ENCODE measurements at regions not wholly inside any gene's neighbourhood (a gene's known extent, or its start where the extent isn't known, plus 50 kb on each side); places are given as distances from the start of the nearest gene placed in this dataset.

DNA sequence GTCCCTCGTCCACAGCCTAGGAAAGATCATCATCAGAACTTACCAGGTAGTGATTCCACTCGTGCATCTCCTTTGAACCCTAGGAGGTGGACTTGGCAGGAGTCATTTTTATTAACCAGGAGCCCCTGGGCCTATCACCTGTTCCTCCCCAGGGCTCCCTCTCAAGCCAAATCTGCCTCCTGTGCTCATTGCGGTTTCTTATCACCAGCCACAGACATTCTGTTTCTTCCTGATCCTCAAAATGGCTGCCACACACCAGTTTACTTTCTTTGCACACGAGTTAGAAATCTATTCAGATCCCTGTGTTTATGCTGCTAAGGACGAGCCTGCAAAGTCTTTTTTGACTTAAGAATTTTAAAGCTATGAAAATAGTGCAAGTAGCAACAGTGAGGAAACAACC, 354.5 kb upstream of the BOD1L1 start:
- Histone ChIP-seq H3K4me1 (peaks cover 0 to 14% (median 0%) of the 10 kb centered on the region in 10 experiments; a peak in 4 of 20 replicates), H3K9ac (no peak overlapping the region), H3K4me2 (no peak overlapping the region), H3K9me3 (replicated peaks in 1 of 11) (no peaks in the 10 kb centered on the region), H3K4me3 (no peak overlapping the region), H4K20me1 (no peaks in the 10 kb centered on the region), H3K27ac (no peak overlapping the region), H3K27me3 (no peaks in the 10 kb centered on the region), H3K36me3 (no peaks in the 10 kb centered on the region)
- TF ChIP-seq Cebpa-rat (IDR thresholded peaks at IDR 0.05), result no peak

DNA sequence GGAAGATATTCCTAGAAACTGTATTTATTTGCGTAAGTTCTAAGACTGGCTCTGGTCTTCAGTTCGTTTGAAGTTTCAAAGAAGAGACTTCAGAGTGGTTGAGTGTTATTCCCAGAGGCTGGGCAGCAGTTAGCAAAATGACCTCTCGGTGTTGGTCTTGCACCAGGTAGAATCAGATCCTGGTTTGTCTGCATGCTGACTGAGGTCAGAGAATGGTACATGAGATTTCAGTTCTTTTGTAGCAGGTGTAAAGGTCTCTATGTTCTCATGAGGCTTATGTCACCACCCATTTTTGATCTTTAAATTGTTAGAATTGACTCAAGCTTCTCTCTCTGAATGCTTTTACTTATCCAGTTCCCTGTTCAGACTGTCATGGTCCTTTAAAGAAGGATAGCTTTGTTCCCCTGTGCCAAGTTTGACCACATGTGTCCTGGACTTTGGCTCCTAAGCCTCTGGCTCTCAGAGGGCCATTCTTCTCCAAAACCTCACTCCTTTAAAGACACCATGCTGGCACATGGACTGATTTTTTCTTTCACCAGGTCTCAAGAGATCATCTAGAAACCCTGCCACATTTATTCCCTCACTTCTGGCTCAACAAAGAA, 355.8 kb upstream of the BOD1L1 start:
- Histone ChIP-seq H3K4me2 (no peak overlapping the region), H3K9ac (no peak overlapping the region), H4K20me1 (no peaks in the 10 kb centered on the region), H3K4me1 (peaks cover 0 to 14% (median 0%) of the 10 kb centered on the region in 10 experiments; a peak in 4 of 20 replicates), H3K27ac (no peak overlapping the region), H3K4me3 (no peak overlapping the region), H3K36me3 (no peaks in the 10 kb centered on the region), H3K9me3 (replicated peaks in 1 of 11) (no peaks in the 10 kb centered on the region), H3K27me3 (no peaks in the 10 kb centered on the region)
- TF ChIP-seq Cebpa-rat (IDR thresholded peaks at IDR 0.05), result no peak

DNA sequence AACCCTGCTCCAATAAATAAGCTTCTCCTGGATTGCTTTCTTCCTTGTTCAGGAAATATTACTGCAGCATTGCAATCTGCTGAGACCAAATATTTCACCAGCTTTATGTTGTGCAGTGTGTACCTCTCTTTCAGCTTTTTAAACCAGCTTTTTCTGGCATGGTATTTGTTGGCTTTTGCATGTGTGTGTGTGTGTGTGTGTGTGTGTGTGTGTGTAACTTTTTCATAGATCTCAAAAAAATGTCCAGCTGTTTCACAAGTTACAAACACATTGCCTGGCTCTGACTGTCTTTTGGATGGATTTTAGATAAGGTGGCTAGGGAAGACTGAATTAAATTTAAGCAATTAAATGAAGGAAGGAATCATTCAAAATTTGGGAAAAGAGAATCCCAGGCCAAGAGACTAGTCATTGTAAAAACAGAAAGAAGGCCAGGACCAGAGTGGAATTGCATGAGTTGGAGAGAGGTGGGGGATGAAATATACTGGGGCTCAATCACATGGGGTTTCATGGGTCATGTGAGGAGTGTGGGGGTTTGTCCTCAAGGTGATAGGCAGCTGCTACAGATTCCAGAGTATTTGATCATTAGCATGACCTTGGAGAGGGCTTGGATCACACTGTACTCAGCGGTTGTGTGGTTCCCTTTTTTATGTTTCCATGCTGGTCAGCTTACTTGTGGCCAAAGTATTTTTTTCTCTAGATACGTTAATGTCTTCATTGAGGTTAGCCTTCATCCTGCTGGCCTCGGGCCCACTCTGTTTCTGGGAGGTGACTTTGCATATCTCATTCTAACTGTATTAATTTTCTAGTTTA, 357.7 kb upstream of the BOD1L1 start:
- Histone ChIP-seq H4K20me1 (no peaks in the 10 kb centered on the region), H3K9ac (no peak overlapping the region)

DNA sequence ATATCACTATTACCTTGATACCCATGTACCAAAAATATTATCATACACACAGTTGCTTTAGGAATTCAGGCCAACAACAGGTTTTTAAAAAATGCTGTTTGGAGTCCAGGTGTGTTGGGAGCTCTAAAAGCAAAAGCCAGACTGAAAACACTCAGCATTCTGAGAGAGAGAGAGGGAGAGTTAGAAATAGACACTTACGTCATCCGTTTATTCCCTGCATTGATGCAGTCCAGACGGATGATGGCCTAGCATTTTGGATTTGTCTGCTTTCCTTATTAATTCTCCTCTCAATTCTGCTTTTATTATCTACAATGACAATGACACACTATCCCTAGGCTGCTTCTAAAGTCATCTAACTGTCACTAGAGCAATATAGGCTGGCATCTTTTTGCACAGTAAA, 358.3 kb upstream of the BOD1L1 start:
- TF ChIP-seq Cebpa-rat (IDR thresholded peaks at IDR 0.05), result no peak
- Histone ChIP-seq H3K4me1 (peaks cover 0 to 14% (median 0%) of the 10 kb centered on the region in 10 experiments; a peak in 4 of 20 replicates), H3K27me3 (no peaks in the 10 kb centered on the region), H3K4me3 (no peak overlapping the region), H3K9ac (no peak overlapping the region), H3K4me2 (peak overlapping the region in 3 of 11 experiments; percentile 18 to 71 (median 30); a peak in 4 of 22 replicates), H3K27ac (no peak overlapping the region; a peak in 1 of 22 replicates), H3K36me3 (no peaks in the 10 kb centered on the region), H4K20me1 (no peaks in the 10 kb centered on the region), H3K9me3 (replicated peaks in 1 of 11) (no peaks in the 10 kb centered on the region)

More for the DNA sequence above, 357.7 kb upstream of the BOD1L1 start:
- H3K27me3 ChIP-seq, result no peaks in the 10 kb centered on the region
- H3K9me3 ChIP-seq (replicated peaks in 1 of 11), result no peaks in the 10 kb centered on the region
- H3K36me3 ChIP-seq, result no peaks in the 10 kb centered on the region
- no peak overlapping the region for H3K4me3 ChIP-seq
- TF ChIP-seq Cebpa-rat (IDR thresholded peaks at IDR 0.05), result no peak
- peak overlapping the region in 3 of 11 experiments; percentile 18 to 71 (median 30); a peak in 5 of 22 replicates for H3K4me2 ChIP-seq
- H3K27ac ChIP-seq, result no peak overlapping the region; a peak in 1 of 22 replicates
- H3K4me1 ChIP-seq, result peaks cover 0 to 14% (median 0%) of the 10 kb centered on the region in 10 experiments; a peak in 4 of 20 replicates

DNA sequence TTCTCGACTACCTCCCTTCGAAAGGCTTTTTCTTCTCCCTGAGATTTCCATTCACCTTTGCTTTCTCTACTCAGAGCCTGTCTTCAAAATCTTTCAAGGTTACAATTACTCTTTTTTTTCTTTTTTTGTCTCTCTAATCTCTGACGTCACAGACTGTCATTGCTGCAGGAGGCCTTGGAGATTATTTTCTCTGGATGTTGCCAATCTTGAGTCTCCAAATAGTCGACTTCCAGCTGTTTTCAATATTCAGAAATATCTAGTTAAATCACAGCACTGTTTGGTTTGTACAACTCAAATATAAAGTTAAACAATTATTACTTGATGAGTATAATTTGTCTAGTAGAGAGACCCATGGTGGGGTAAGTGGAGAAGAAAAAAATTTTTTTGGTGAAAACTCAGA, 359.0 kb upstream of the BOD1L1 start:
- no peak overlapping the region for H3K4me2 ChIP-seq
- H3K36me3 ChIP-seq, result no peaks in the 10 kb centered on the region
- no peaks in the 10 kb centered on the region for H3K9me3 ChIP-seq (replicated peaks in 1 of 11)
- H4K20me1 ChIP-seq, result no peaks in the 10 kb centered on the region
- peaks cover 0 to 14% (median 0%) of the 10 kb centered on the region in 10 experiments; a peak in 4 of 20 replicates for H3K4me1 ChIP-seq
- no peak overlapping the region for H3K27ac ChIP-seq
- H3K4me3 ChIP-seq, result no peak overlapping the region
- H3K9ac ChIP-seq, result no peak overlapping the region
- TF ChIP-seq Cebpa-rat (IDR thresholded peaks at IDR 0.05), result no peak
- H3K27me3 ChIP-seq, result no peaks in the 10 kb centered on the region

DNA sequence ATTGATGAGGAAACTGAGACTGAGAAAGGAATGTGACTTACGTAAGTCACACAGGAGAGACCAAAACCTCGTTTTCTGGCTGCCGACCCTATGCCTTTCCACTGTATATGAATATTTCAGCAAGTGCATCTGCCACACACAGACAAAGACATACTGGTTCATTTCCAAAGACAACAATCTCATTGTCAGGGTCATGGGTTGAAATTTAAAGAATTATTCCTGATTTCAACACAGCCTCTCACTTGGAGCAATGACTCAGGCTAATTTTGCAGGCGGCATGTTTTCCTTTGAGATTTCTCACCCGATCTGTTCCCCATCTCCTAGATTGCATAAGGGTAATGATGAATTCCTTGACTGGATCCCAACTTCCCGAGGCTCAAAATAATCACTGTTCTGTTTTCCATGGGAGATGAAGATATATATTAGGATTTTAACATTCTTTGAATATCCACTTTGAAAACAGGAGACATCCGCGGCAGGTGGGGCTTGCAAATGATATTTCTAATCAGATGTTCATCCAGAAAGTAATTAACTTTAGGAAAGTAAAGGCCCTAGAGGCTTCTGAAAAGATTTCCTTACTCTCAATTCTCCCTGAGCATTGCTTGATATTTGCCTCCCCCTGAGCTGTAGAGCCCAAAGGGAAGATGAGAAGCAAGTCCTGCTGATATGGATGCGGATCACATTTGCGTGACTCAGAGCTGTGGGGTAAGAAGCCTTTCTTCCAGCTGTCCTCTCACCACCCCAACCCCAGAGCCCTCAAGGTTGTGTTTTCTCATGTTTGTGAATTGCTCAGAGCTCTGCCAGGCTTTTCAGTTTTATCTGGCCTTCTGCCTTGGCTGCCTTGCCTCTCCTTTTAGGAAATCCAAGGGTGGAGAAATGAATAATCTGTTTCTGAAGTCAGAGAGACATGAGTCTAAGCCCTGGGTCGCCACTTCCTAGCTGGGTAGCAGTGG, 361.1 kb upstream of the BOD1L1 start:
- no peaks in the 10 kb centered on the region for H3K36me3 ChIP-seq
- TF ChIP-seq Cebpa-rat (IDR thresholded peaks at IDR 0.05), result no peak
- H4K20me1 ChIP-seq, result no peaks in the 10 kb centered on the region
- no peaks in the 10 kb centered on the region for H3K27me3 ChIP-seq
- H3K9ac ChIP-seq, result no peak overlapping the region
- no peaks in the 10 kb centered on the region for H3K9me3 ChIP-seq (replicated peaks in 1 of 11)
- no peak overlapping the region for H3K27ac ChIP-seq
- H3K4me2 ChIP-seq, result no peak overlapping the region
- no peak overlapping the region for H3K4me3 ChIP-seq
- peaks cover 0 to 14% (median 0%) of the 10 kb centered on the region in 10 experiments; a peak in 4 of 20 replicates for H3K4me1 ChIP-seq

DNA sequence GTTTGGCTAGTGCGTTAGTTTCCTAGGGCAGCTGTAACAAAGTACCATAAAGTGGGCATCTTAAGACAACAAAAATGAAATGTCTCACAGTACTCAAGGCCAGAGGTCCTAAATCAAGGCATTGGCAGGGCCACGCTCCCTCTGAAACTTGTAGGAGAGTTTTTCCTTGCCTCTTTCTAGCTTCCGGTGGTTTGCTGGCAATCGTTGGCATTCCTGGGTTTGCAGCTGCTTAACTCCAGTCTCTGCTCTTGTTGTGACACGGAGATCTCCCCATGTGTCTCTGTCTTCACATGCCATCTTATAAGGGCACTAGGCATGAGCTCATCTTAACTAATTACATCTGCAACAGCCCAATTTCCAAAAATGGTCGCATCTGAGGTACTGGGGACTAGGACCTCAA, 362.0 kb upstream of the BOD1L1 start:
- Histone ChIP-seq H3K36me3 (no peaks in the 10 kb centered on the region), H3K27ac (no peak overlapping the region), H3K4me3 (no peak overlapping the region), H3K9me3 (replicated peaks in 1 of 11) (no peaks in the 10 kb centered on the region), H4K20me1 (no peaks in the 10 kb centered on the region), H3K27me3 (no peaks in the 10 kb centered on the region), H3K4me2 (no peak overlapping the region), H3K9ac (no peak overlapping the region), H3K4me1 (peaks cover 0 to 14% (median 0%) of the 10 kb centered on the region in 10 experiments; a peak in 4 of 20 replicates)
- TF ChIP-seq Cebpa-rat (IDR thresholded peaks at IDR 0.05), result no peak

DNA sequence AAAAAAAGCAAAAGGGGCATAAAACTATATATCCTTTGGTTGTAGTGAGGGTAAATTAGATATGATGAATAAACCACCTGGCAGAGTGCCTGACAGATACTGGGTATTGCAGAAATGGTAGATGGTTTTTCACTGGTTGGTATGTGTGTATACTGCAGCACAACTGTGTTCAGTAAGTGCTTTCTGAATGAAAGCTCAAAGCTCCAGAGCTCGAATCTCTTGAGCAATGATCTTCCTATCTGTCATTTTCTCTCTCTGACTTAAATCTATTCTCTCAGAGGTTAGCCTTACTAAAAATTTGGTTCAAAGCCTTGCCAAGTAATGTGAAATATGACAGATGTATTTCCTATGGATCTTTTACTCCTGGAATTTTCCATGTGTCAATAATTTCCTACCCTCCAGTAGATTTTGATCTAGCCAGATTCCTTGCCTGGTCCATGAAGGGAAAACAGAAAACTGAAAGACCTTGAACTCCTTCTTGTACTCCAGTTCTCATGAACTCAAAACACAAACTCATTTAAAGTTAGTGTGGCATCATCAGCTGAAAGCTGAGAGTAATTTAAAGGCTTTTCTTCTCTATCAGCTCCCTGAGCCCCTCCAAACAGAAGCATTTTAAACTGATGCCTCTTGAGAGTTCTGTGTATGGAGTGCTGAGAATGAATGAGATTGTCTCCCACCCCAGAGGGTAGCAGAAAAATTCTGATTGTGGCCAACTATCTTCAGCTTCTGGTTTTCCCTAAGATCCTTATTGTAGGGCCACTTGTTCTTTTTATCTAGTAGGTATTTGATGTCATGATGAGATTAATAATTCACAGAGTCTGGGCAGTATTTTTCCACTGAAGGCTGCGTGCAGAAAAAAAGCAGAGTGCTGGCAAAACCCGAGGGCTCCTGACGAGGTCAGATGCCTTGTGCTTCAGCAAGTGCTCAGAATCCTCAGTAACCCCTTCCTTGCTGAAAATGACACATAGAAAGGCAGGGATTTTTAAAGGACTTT, 363.4 kb upstream of the BOD1L1 start:
- Histone ChIP-seq H3K27me3 (no peaks in the 10 kb centered on the region), H4K20me1 (no peaks in the 10 kb centered on the region), H3K4me3 (no peak overlapping the region), H3K27ac (no peak overlapping the region), H3K36me3 (no peaks in the 10 kb centered on the region), H3K9ac (no peak overlapping the region), H3K4me2 (no peak overlapping the region), H3K4me1 (peaks cover 0 to 2% (median 0%) of the 10 kb centered on the region in 10 experiments; a peak in 4 of 20 replicates), H3K9me3 (replicated peaks in 1 of 11) (no peaks in the 10 kb centered on the region)
- TF ChIP-seq Cebpa-rat (IDR thresholded peaks at IDR 0.05), result no peak

Measured in BLaER1 treated with 17β-estradiol and CSF1 and Interleukin-3, amounts not matched to agents 10 nM and 100 nM (cell line).